Spleen (tissue), 7 donors: ENCODE measurements at regions not wholly inside any gene's neighbourhood (a gene's known extent, or its start where the extent isn't known, plus 50 kb on each side); places are given as distances from the start of the nearest gene placed in this dataset.

Experiments used
- CTCF ChIP-seq, 11 experiments: fragments of 200-600 bp in 7 of 11; fragments of 450-650 bp in 4 of 11; sonication (generic) in 4 of 11; IDR thresholded peaks in 8 of 11; conservative IDR thresholded peaks in 3 of 11; 1 replicate in 7 of 11; 2 replicates in 4 of 11; pipeline versions ENCODE4 v1.4.0 to v1.8.0; 2016 to 2021; ENCODE audit warnings: antibody characterized with exemption in 11 of 11, inconsistent platforms in 4 of 11, mild to moderate bottlenecking in 1 of 11
- POLR2A ChIP-seq, 3 donors: fragments of 450-650 bp; IDR thresholded peaks; one replicate each; pipeline ENCODE4 v1.5.1; 2017; ENCODE audit warnings: antibody characterized with exemption in 3 of 3, mild to moderate bottlenecking in 1 of 3
- donor health status: DM: no; HTN: no; CAD: no; lungs with moderate emphysema.
- donor health status: DM: no; HTN: no; CAD: no.
- donor health status: DM: no; HTN: no; CAD: no.

- TF ChIP-seq CTCF (IDR thresholded peaks at IDR 0.05 in 8 of 11, conservative IDR thresholded peaks at IDR 0.05 in 3 of 11) (no peak), POLR2A (IDR thresholded peaks at IDR 0.05) (no peak)
These were observed 228.4 kb upstream of the COL8A1 start for GRCh38 chr3:99409961-99410360.
